ENCODE measurements at regions not wholly inside any gene's neighbourhood (a gene's known extent, or its start where the extent isn't known, plus 50 kb on each side); places are given as distances from the start of the nearest gene placed in this dataset.

DNA sequence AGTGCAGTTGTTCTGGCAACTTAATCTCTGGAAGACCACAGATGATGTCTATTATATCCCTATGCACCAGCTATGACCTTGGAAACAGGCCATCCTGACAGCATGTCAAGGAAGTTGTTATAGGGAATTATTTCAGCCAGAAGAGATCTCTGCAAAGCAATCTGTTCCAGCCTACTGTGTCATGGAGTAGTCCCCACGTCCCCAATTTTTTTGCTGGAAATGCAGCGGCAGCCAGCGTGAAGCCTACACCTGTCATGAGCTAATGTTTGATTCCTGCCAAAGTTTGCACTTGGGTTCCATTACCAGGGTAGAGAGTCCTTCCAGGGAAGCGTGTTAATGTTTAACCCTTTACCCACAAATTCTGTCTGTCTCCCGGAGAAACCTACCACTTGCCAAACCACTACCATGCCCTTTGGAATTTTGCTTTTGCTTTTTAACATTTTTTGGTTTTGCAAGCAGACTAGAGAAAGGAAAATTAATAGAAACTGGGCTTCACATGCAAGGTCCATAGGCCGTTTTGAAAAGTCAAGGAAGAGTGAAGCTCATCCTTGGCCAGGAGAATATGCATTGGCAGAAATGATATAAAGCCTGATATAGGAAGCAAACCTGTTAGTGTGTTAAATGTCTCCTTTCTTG lies 174.9 kb upstream of the SPRY4 start:
- no peak overlapping the region for H3K4me3 ChIP-seq (ENCODE audit: low read depth, poor library complexity, severe bottlenecking)
- no peak for DNase-seq (ENCODE audit: low spot score in 2 of 2)
- 41 to 66% methylated on average over 6 of the region's 6 CpGs for WGBS, 2 donors
- TF ChIP-seq POLR2A (IDR thresholded peaks at IDR 0.05): no peak
- TF ChIP-seq, protein P1, sequence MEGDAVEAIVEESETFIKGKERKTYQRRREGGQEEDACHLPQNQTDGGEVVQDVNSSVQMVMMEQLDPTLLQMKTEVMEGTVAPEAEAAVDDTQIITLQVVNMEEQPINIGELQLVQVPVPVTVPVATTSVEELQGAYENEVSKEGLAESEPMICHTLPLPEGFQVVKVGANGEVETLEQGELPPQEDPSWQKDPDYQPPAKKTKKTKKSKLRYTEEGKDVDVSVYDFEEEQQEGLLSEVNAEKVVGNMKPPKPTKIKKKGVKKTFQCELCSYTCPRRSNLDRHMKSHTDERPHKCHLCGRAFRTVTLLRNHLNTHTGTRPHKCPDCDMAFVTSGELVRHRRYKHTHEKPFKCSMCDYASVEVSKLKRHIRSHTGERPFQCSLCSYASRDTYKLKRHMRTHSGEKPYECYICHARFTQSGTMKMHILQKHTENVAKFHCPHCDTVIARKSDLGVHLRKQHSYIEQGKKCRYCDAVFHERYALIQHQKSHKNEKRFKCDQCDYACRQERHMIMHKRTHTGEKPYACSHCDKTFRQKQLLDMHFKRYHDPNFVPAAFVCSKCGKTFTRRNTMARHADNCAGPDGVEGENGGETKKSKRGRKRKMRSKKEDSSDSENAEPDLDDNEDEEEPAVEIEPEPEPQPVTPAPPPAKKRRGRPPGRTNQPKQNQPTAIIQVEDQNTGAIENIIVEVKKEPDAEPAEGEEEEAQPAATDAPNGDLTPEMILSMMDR (IDR thresholded peaks at IDR 0.05): no peak
- intact Hi-C loops (cut with DNase I; ENCODE audit: low total_unique reads): no loop called here

DNA sequence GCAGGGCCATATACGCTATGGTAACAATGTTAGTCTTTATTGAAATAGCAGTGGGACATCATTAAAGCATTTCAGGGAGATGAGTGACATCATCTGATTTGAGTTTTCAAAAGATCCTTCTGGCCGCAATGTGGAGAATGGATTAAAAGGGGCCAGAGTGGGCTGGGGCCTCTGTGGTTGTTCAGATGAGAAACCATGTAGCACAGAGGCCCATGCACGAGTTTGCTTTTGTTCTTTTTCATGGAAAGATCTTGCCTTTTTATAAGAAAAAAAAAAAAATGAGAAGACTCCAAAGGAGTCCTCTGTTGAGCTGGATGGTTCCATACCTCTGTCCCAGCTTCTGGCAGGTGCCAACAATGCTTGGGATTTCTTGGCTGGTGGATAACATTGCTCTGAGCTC lies 173.5 kb upstream of the SPRY4 start:
- WGBS, 2 donors: 81 to 92% methylated on average over 3 of the region's 3 CpGs
- DNase-seq (ENCODE audit: low spot score in 2 of 2): no peak
- intact Hi-C loops (cut with DNase I; ENCODE audit: low total_unique reads): no loop called here
- TF ChIP-seq, protein P1 (IDR thresholded peaks at IDR 0.05): no peak
- no peak for TF ChIP-seq POLR2A (IDR thresholded peaks at IDR 0.05)
- H3K4me3 ChIP-seq (ENCODE audit: low read depth, poor library complexity, severe bottlenecking): no peak overlapping the region

DNA sequence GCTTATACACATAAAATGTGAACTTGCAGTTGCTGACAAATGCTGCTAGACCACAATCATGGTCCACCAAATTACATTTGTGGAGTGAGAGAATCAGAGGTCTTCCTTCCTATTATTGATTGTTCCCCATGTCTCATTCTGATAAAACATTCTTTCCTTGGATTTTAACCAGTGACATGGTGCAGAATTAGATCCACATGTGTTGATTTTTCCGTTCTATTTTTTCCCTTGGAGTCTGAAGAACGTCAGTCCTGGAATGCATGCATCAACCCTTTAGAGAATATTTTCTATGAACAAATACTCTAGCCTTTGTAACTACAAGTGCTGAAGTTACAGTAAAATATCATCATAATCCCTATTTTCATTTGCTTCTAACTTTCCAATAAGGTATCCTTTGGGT lies 170.7 kb upstream of the SPRY4 start:
- 39 to 51% methylated on average over 2 of the region's 2 CpGs for WGBS, 2 donors
- no peak for DNase-seq (ENCODE audit: low spot score in 2 of 2)

DNA sequence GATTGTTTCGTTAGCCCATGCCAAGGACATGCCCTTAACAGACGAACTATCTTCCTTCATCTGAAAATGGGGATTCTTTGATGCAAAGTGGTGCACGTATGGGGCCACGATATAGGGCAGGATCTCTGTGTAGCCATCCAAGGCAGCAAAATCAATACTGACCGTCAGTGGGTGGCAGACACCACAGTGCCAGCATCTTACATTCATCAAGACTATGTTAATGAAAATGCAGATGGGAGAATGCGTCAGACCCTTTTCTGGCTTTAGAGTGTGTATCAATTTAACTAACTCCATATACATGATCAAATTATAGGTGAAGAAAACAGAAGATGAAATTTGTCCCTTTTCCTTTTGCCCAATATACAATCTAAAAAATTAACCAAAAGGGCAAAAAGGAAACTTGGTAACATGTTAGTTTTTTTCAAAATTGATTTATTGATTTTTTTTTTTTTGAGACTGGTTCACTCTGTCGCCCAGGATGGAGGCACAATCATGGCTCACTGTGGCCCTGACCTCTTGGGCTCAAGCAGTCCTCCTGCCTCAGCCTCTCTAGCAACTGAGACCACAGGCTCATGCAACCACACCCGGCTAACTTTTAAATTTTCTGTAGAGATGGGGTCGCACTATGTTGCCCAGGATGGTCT lies 169.2 kb upstream of the SPRY4 start:
- TF ChIP-seq, protein P1 (IDR thresholded peaks at IDR 0.05): no peak
- TF ChIP-seq POLR2A (IDR thresholded peaks at IDR 0.05): no peak
- WGBS, 2 donors: 93 to 94% methylated on average over 9 of the region's 9 CpGs
- no peak for DNase-seq (ENCODE audit: low spot score in 2 of 2)
- H3K4me3 ChIP-seq (ENCODE audit: low read depth, poor library complexity, severe bottlenecking): no peak overlapping the region
- intact Hi-C loops (cut with DNase I; ENCODE audit: low total_unique reads): no loop called here

More for the DNA sequence above, 170.7 kb upstream of the SPRY4 start:
- no peak for TF ChIP-seq POLR2A (IDR thresholded peaks at IDR 0.05)
- TF ChIP-seq, protein P1 (IDR thresholded peaks at IDR 0.05): no peak
- no peak overlapping the region for H3K4me3 ChIP-seq (ENCODE audit: low read depth, poor library complexity, severe bottlenecking)
- intact Hi-C loops (cut with DNase I; ENCODE audit: low total_unique reads): no loop called here

DNA sequence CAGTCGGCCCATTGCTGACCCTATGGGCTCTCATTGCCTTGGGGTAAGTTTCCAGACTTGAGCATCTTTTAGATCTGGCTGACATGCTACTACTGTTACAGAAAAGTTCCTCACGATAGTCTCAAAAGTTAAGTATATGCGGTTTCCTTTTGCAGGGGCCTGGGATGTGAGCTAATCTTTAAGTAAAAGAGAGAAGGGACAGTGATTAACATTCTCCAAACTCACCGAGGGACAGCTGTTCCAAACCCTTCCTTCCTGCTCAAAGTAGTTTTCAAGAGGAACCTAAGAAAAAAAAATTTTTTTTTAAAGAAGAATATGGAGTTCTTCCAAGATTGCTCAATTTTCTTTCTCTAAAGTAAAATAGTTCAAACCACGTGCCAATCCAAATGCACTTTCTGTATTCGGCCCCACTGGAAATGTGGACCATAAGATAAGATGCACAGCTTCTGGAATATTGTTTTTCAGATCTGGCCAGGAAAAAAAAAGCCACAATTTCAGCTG lies 168.0 kb upstream of the SPRY4 start:
- no peak overlapping the region for H3K4me3 ChIP-seq (ENCODE audit: low read depth, poor library complexity, severe bottlenecking)
- intact Hi-C loops (cut with DNase I; ENCODE audit: low total_unique reads): no loop called here
- DNase-seq (ENCODE audit: low spot score in 2 of 2): no peak
- no peak for TF ChIP-seq POLR2A (IDR thresholded peaks at IDR 0.05)
- TF ChIP-seq, protein P1 (IDR thresholded peaks at IDR 0.05): no peak
- 17 to 19% methylated on average over 6 of the region's 6 CpGs for WGBS, 2 donors

All from lower leg skin (tissue), 4 donors.